WERI-Rb-1 (cell line): ENCODE measurements at regions not wholly inside any gene's neighbourhood (a gene's known extent, or its start where the extent isn't known, plus 50 kb on each side); places are given as distances from the start of the nearest gene placed in this dataset.

Experiments used
- DNase-seq: peaks from one replicate; pipeline ENCODE4 v3.0.0-alpha.2; 2020
- H3K27ac ChIP-seq: fragments of 250-450 bp; sonication (Bioruptor Pico); 2 replicates; pipeline ENCODE4 v1.5.1; 2020; ENCODE audit warnings: mild to moderate bottlenecking, moderate library complexity
- H3K27me3 ChIP-seq: fragments of 250-450 bp; sonication (Bioruptor Pico); 2 replicates; pipeline ENCODE4 v1.5.1; 2021; ENCODE audit warnings: mild to moderate bottlenecking, low read depth, moderate library complexity; ENCODE audit not compliant: insufficient read depth, severe bottlenecking
- H3K36me3 ChIP-seq: fragments of 250-450 bp; sonication (Bioruptor Pico); 2 replicates; pipeline ENCODE4 v1.5.1; 2020; ENCODE audit warnings: mild to moderate bottlenecking, moderate library complexity
- H3K4me3 ChIP-seq: 2 replicates; pipeline ENCODE4 v1.5.1; 2011; ENCODE audit warnings: low read depth, mild to moderate bottlenecking, control low read depth, low read length
- H3K9me3 ChIP-seq: fragments of 250-450 bp; sonication (Bioruptor Pico); 2 replicates; pipeline ENCODE4 v1.5.1; 2021; ENCODE audit warnings: mild to moderate bottlenecking, moderate library complexity; ENCODE audit not compliant: severe bottlenecking
- TF ChIP-seq, protein P1 (sequence below): IDR thresholded peaks from 2 replicates; pipeline ENCODE4 v1.5.1; 2011; ENCODE audit warnings: low read depth, mild to moderate bottlenecking, control low read depth, inconsistent platforms, low read length

DNA sequence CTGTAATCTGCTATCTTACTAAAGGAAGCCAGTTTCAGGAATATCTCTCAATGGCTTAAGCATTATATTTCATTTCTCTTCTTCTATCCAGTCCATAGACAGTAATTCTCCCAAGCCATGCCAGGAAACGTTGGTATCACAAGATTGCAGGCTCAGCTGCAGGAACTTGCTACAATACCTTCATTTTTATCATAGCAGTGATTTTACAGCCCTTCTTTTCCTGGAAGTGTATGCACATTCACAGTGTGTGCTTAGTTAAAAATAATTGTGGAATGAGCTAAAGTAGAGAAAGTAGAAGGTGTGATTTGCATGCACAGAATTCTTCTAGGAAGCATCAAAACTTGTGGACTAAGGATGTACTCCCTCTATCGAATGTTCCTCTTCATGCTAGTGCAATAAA lies 647.2 kb upstream of the PTBP2 start:
- DNase-seq: no peak
- Histone ChIP-seq H3K27me3 (no peaks in the 10 kb centered on the region), H3K27ac (no peak overlapping the region), H3K4me3 (no peak overlapping the region), H3K36me3 (no peaks in the 10 kb centered on the region), H3K9me3 (no peaks in the 10 kb centered on the region)
- TF ChIP-seq, protein P1, sequence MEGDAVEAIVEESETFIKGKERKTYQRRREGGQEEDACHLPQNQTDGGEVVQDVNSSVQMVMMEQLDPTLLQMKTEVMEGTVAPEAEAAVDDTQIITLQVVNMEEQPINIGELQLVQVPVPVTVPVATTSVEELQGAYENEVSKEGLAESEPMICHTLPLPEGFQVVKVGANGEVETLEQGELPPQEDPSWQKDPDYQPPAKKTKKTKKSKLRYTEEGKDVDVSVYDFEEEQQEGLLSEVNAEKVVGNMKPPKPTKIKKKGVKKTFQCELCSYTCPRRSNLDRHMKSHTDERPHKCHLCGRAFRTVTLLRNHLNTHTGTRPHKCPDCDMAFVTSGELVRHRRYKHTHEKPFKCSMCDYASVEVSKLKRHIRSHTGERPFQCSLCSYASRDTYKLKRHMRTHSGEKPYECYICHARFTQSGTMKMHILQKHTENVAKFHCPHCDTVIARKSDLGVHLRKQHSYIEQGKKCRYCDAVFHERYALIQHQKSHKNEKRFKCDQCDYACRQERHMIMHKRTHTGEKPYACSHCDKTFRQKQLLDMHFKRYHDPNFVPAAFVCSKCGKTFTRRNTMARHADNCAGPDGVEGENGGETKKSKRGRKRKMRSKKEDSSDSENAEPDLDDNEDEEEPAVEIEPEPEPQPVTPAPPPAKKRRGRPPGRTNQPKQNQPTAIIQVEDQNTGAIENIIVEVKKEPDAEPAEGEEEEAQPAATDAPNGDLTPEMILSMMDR: no peak

DNA sequence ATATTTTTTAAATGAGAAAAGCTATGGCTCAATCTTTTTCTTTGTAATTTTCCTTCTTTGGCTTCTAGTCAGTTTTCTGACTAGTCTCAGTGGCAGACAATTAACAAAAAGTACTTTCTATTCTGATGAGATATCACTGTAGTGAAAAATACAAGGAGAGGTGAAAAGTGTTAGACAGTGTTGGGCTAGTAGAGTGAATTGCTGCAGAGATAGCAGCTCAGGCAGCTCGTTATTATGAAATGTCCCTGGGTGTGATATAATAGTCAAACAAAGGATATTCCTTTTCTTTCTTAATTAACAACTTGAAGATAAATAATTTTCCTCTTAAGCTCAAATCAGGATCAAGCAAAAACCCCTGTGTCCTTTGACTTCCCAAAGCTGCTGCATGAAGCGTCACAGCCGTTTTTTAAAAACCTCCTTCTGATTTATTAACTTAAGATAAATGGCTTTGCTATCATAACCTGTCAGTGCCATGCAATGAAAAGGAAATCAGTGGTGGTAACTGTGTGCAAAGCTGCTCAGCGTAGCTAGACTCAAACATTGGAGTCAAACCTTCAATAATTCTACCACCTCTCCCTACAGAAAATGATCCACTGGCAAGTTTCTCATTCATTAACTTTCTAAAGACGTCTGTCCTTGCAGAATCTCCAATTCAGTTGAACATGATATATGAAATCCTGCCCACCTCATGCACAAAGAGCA lies 646.6 kb upstream of the PTBP2 start:
- Histone ChIP-seq H3K9me3 (no peaks in the 10 kb centered on the region), H3K4me3 (no peak overlapping the region), H3K36me3 (no peaks in the 10 kb centered on the region), H3K27me3 (no peaks in the 10 kb centered on the region), H3K27ac (no peak overlapping the region)
- DNase-seq: no peak
- TF ChIP-seq, protein P1: no peak

DNA sequence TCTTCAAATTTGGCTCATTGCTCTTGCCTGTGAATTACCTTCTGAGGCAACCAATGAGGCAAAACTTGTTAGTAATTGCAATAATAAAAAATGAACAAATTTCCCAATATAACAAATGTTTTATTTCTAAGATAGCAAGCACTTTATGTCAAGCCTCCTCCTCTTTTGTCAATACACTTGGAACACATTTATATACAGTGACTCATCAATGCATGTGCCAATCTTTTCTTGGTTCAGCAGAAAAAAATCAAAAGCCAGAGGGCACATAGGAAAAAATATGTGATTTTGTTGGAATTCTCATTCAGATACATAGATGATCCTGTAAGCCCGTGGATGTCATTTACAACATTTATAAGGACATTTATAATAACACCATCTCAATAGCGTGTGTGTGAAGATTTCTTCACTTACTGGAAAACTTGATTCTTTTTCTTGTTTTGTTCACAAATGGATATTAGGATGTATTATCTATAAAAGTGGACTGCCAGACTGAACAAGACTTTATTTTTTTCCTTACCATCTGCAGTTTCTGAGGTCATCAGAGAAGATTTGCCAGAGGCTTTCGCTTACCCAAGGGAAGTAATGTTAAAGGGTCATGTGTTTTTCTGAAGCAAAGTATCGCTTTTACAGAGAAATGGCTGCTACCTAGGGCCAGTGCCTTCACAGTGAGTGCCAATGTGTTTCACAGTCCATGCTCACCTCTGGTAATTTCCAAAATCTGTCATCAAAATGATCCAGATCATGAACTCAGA lies 645.7 kb upstream of the PTBP2 start:
- no peak for DNase-seq
- Histone ChIP-seq H3K4me3 (no peak overlapping the region), H3K9me3 (no peaks in the 10 kb centered on the region), H3K27me3 (no peaks in the 10 kb centered on the region), H3K27ac (no peak overlapping the region), H3K36me3 (no peaks in the 10 kb centered on the region)
- TF ChIP-seq, protein P1: no peak

DNA sequence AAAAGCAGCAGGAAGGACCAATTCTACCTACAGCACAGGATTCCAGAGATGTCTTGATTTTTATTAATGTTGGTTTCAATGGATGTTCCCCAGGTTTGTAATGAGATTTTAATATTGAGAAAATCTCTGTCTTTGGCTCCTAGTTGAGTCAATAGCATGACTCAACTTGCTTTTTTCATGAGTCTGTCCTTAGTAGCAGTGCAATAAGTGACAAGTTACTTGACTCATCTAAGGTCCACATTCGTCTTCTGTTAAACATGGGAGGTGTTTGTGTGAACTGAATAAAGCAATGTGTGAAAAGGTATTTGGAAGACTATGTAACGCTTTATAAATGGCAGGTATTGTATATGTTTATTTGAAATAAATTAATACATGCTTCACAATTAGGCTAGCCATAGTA lies 645.0 kb upstream of the PTBP2 start:
- H3K4me3 ChIP-seq: no peak overlapping the region

DNA sequence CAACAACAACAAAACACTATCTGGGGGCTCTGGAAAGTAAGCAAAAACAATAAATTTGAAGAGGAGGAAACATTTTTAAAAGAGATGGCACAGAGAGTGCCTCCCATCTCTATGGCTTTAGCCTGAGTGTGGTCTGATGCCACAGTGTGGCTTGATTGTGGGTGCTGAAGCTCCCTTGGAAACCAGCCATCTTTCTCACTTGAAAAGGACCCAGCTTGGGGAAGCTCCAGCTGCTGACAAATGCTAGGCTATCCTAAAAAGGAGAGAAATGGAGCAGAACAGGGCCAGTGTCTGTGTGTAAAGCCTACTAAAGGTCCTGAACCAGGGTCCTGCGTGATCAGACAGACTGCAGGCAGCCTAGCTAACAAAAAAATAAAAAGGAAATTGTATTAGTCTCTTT lies 642.0 kb upstream of the PTBP2 start:
- DNase-seq: no peak
- TF ChIP-seq, protein P1: no peak

More for the DNA sequence above, 645.0 kb upstream of the PTBP2 start:
- Histone ChIP-seq H3K27me3 (no peaks in the 10 kb centered on the region), H3K27ac (no peak overlapping the region), H3K9me3 (no peaks in the 10 kb centered on the region), H3K36me3 (no peaks in the 10 kb centered on the region)
- no peak for DNase-seq
- TF ChIP-seq, protein P1: no peak

More for the DNA sequence above, 642.0 kb upstream of the PTBP2 start:
- Histone ChIP-seq H3K9me3 (no peaks in the 10 kb centered on the region), H3K36me3 (no peaks in the 10 kb centered on the region), H3K27ac (no peak overlapping the region), H3K27me3 (no peaks in the 10 kb centered on the region), H3K4me3 (no peak overlapping the region)
